Stomach (tissue), 4 donors: ENCODE measurements at regions not wholly inside any gene's neighbourhood (a gene's known extent, or its start where the extent isn't known, plus 50 kb on each side); places are given as distances from the start of the nearest gene placed in this dataset.

Source experiments
- EP300 ChIP-seq: sonication (generic); formaldehyde crosslinking; IDR thresholded peaks from one replicate; pipeline ENCODE4 v1.6.1; 2017; ENCODE audit warnings: antibody characterized with exemption
- POLR2A ChIP-seq, 4 donors: fragments of 450-650 bp; IDR thresholded peaks; one replicate each; pipeline ENCODE4 v1.6.1; 2016; ENCODE audit warnings: antibody characterized with exemption in 4 of 4, control low read depth in 2 of 4, mild to moderate bottlenecking in 1 of 4, moderate library complexity in 1 of 4
- TF ChIP-seq, protein P1 (sequence below), 7 experiments: fragments of 450-650 bp in 4 of 7; fragments of 200-600 bp in 3 of 7; sonication (generic) in 3 of 7; IDR thresholded peaks; one replicate each; pipeline ENCODE4 v1.5.1; 2016 to 2019; ENCODE audit warnings: antibody characterized with exemption in 7 of 7, control low read depth in 2 of 7, mild to moderate bottlenecking in 1 of 7

DNA sequence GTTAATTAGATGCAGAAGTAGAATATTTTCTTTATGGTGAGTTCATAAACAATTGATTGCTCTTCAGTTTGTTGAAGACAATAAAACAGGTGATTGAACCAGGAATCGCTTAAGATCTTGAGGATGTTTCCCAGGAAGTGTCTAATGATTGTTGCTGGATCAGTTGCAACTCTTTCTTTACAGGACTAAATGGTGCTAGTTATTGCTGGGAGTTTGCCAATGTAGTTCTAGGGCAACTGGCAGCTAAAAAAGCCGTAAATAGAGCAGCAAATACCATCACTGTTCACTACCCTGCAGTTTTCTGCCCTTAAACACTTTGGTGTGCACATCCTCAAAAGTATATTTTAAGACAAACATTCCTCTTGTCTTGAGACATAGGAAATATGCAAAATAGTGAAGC, 119.2 kb upstream of the ANK3 start:
- TF ChIP-seq, protein P1, sequence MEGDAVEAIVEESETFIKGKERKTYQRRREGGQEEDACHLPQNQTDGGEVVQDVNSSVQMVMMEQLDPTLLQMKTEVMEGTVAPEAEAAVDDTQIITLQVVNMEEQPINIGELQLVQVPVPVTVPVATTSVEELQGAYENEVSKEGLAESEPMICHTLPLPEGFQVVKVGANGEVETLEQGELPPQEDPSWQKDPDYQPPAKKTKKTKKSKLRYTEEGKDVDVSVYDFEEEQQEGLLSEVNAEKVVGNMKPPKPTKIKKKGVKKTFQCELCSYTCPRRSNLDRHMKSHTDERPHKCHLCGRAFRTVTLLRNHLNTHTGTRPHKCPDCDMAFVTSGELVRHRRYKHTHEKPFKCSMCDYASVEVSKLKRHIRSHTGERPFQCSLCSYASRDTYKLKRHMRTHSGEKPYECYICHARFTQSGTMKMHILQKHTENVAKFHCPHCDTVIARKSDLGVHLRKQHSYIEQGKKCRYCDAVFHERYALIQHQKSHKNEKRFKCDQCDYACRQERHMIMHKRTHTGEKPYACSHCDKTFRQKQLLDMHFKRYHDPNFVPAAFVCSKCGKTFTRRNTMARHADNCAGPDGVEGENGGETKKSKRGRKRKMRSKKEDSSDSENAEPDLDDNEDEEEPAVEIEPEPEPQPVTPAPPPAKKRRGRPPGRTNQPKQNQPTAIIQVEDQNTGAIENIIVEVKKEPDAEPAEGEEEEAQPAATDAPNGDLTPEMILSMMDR (IDR thresholded peaks at IDR 0.05), result no peak
- TF ChIP-seq POLR2A (IDR thresholded peaks at IDR 0.05) (no peak), EP300 (no peak)
